ENCODE measurements at regions not wholly inside any gene's neighbourhood (a gene's known extent, or its start where the extent isn't known, plus 50 kb on each side); places are given as distances from the start of the nearest gene placed in this dataset.

DNA sequence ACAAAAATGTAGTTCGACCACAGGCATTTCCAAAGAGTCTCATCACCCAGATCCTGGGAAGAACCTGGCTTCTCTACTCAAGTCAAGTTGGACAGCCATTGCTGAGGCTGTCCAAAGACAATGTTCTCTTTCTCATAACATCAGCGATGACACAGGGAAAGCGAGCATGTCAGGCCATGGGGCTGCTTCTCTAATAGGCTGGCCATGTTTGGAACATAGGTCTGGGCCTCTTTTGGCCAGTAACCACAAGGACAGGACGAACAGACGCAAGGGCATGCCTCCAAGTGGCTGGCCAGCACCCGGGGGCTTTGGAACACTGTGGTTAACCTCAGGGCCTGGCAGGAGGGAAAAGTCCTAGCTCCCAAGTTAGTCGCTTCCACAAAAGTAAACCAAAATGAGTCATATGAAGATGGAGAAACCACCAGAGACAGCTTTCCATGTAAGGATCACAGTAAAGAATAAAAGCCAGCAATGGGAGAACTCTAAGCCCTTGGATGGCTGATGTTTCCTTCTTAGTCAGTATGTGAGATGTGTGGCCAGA, 80.6 kb upstream of the SLC44A3 start:
- peak overlapping the region; percentile 43 for H3K18ac ChIP-seq (ENCODE audit: low read depth, low read length)
- H3K27me3 ChIP-seq (ENCODE audit: control insufficient read depth, insufficient read depth, low read length) = no peaks in the 10 kb centered on the region
- H3K27ac ChIP-seq (ENCODE audit: insufficient read depth, low read length) = peak overlapping the region; percentile 90
- peak overlapping the region; percentile 19 for H4K5ac ChIP-seq (ENCODE audit: low read depth, low read length)
- H3K9me1 ChIP-seq (ENCODE audit: insufficient read depth, low read length) = peaks cover 35% of the 10 kb centered on the region
- BruUV-seq (replicated peaks) = no TSS peak
- no peaks in the 10 kb centered on the region for H3K9me3 ChIP-seq (ENCODE audit: control insufficient read depth, insufficient read depth, low read length)
- H3K4ac ChIP-seq (ENCODE audit: low read depth, low read length) = peak overlapping the region; percentile 82
- WGBS, 2 experiments (ENCODE audit: extremely low coverage in 2 of 2, insufficient read length in 1 of 2) = 60% methylated on average over 1 of the region's 7 CpGs; no CpG with 5 or more reads in 1 of the 2 experiments
- peak; percentile 65 for ATAC-seq (ENCODE audit: low read depth)
- in situ Hi-C loops (cut with MboI; ENCODE audit: low sequenced_read_pairs) = no loop called here
- H3K4me1 ChIP-seq (ENCODE audit: control insufficient read depth, insufficient read depth, low read length) = peaks cover 40% of the 10 kb centered on the region
- H3K23ac ChIP-seq (ENCODE audit: low read depth, low read length) = peak overlapping the region; percentile 60
- no peaks in the 10 kb centered on the region for H4K20me1 ChIP-seq (ENCODE audit: insufficient read depth, low read length)
- ChIA-PET CTCF (interaction anchor here (1.0 kb wide), 1 partner anchor 41 kb away, joined by 3 read pairs; no protein-coding TSS in a partner anchor), POLR2A (ENCODE audit: unreplicated experiment) (interaction anchor here (0.6 to 2.5 kb wide), 4 partner anchors 10 to 203 kb away, joined by 3 to 17 read pairs (median 8); partner anchors contain the start of gene F3)
- peak overlapping the region; percentile 87 for H2AK5ac ChIP-seq (ENCODE audit: low read depth, low read length)
- peak overlapping the region; percentile 83 for H2BK20ac ChIP-seq (ENCODE audit: low read depth, low read length)
- peak overlapping the region; percentile 83 for H4K91ac ChIP-seq (ENCODE audit: insufficient read depth, low read depth, low read length)
- peaks cover 0 to 4% of the 10 kb centered on the region in 2 experiments; a peak in 1 of 4 replicates for H3K79me1 ChIP-seq (ENCODE audit: low read depth in 1 of 2, low read length in 2 of 2)
- H2BK5ac ChIP-seq (ENCODE audit: low read depth, low read length, poor library complexity, severe bottlenecking) = peak overlapping the region; percentile 97
- H2AK9ac ChIP-seq (replicated peaks; ENCODE audit: low read depth, low read length, poor library complexity) = no peak overlapping the region
- peak overlapping the region; percentile 30; the same call in 1 of the 2 replicates for H3K14ac ChIP-seq (replicated peaks; ENCODE audit: low read depth, low read length)
- dilution Hi-C loops (cut with HindIII; ENCODE audit: low sequenced_read_pairs, unreplicated experiment) = no loop called here
- peak overlapping the region; percentile 24 to 69 for H4K8ac ChIP-seq (ENCODE audit: low read depth in 2 of 2, low read length in 2 of 2)
- DNase-seq = peak; percentile 97
- H2AFZ ChIP-seq (replicated peaks; ENCODE audit: low read length, poor library complexity) = peak overlapping the region; percentile 33
- H3K4me2 ChIP-seq (ENCODE audit: low read depth, low read length) = peak overlapping the region; percentile 1; the same call in 1 of the 2 replicates
- H2BK120ac ChIP-seq (ENCODE audit: low read depth, low read length) = peak overlapping the region; percentile 75
- H3K9ac ChIP-seq (ENCODE audit: low read depth, low read length) = no peak overlapping the region
- no peaks in the 10 kb centered on the region for H3K36me3 ChIP-seq (ENCODE audit: control insufficient read depth, insufficient read depth, low read length)
- H3K4me3 ChIP-seq (ENCODE audit: insufficient read depth, low read depth, low read length) = no peak overlapping the region
- TF ChIP-seq, protein P1, sequence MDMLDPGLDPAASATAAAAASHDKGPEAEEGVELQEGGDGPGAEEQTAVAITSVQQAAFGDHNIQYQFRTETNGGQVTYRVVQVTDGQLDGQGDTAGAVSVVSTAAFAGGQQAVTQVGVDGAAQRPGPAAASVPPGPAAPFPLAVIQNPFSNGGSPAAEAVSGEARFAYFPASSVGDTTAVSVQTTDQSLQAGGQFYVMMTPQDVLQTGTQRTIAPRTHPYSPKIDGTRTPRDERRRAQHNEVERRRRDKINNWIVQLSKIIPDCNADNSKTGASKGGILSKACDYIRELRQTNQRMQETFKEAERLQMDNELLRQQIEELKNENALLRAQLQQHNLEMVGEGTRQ (IDR thresholded peaks at IDR 0.05; ENCODE audit: low read depth, low read length) = no peak
- TF ChIP-seq BHLHE40 (IDR thresholded peaks at IDR 0.05; ENCODE audit: low read depth, low read length) = peak; percentile 29
- TF ChIP-seq, protein P2, sequence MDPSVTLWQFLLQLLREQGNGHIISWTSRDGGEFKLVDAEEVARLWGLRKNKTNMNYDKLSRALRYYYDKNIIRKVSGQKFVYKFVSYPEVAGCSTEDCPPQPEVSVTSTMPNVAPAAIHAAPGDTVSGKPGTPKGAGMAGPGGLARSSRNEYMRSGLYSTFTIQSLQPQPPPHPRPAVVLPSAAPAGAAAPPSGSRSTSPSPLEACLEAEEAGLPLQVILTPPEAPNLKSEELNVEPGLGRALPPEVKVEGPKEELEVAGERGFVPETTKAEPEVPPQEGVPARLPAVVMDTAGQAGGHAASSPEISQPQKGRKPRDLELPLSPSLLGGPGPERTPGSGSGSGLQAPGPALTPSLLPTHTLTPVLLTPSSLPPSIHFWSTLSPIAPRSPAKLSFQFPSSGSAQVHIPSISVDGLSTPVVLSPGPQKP (IDR thresholded peaks at IDR 0.05; ENCODE audit: borderline replicate concordance, low read depth, low read length) = no peak
- 0 out of 2 replicates have a peak, but pooled peaks have one; percentile 12 for TF ChIP-seq MAZ (IDR thresholded peaks at IDR 0.05; ENCODE audit: borderline replicate concordance, low read depth, low read length)
- TF ChIP-seq RAD21 (IDR thresholded peaks at IDR 0.05; ENCODE audit: low read length) = 0 out of 2 replicates have a peak, but pooled peaks have one; percentile 11
- peak; percentile 48; the same call in 1 of the 2 replicates for TF ChIP-seq CEBPB (IDR thresholded peaks at IDR 0.05; ENCODE audit: low read depth, low read length)
- TF ChIP-seq FOS (IDR thresholded peaks at IDR 0.05; ENCODE audit: low read depth, low read length) = peak; percentile 84; the same call in 1 of the 2 replicates
- 0 out of 2 replicates have a peak, but pooled peaks have one; percentile 17 for TF ChIP-seq MXI1 (IDR thresholded peaks at IDR 0.05; ENCODE audit: borderline replicate concordance, low read depth, low read length)
- peak overlapping the region; percentile 84; the same call in 2 of the 3 replicates for H2BK15ac ChIP-seq (ENCODE audit: low read depth, low read length)
- H3K56ac ChIP-seq (ENCODE audit: extremely low read depth, insufficient read depth, low read length) = peak overlapping the region; percentile 54
- intact Hi-C loops (cut with micrococcal nuclease) = no loop called here
